Liver (tissue), 8 donors: ENCODE measurements at regions not wholly inside any gene's neighbourhood (a gene's known extent, or its start where the extent isn't known, plus 50 kb on each side); places are given as distances from the start of the nearest gene placed in this dataset.

ENCODE experiments used
- DNase-seq: peaks from one replicate; pipeline ENCODE4 v3.0.0-alpha.2; 2017; ENCODE audit warnings: low spot score
- H3K27ac ChIP-seq, 2 donors: one replicate each; pipeline ENCODE4 v1.7.0; 2013; ENCODE audit warnings: inconsistent platforms in 2 of 2, low read length in 2 of 2, control low read depth in 1 of 2, low read depth in 1 of 2, mild to moderate bottlenecking in 1 of 2
- H3K27me3 ChIP-seq, 4 donors: one replicate each; pipeline versions ENCODE4 v1.6.1 to v1.7.0; 2013; ENCODE audit warnings: low read length in 3 of 4, inconsistent platforms in 1 of 4, mild to moderate bottlenecking in 1 of 4, moderate library complexity in 1 of 4; ENCODE audit not compliant: control insufficient read depth in 4 of 4, insufficient read depth in 4 of 4
- H3K36me3 ChIP-seq, 4 donors: one replicate each; pipeline versions ENCODE4 v1.6.1 to v1.7.0; 2013; ENCODE audit warnings: low read length in 3 of 4, mild to moderate bottlenecking in 3 of 4, low read depth in 1 of 4, moderate library complexity in 1 of 4; ENCODE audit not compliant: control insufficient read depth in 4 of 4, insufficient read depth in 3 of 4
- H3K4me1 ChIP-seq, 4 donors: one replicate each; pipeline versions ENCODE4 v1.6.1 to v1.7.0; 2013; ENCODE audit warnings: low read length in 3 of 4, mild to moderate bottlenecking in 3 of 4, moderate library complexity in 1 of 4; ENCODE audit not compliant: control insufficient read depth in 4 of 4, insufficient read depth in 4 of 4
- H3K4me3 ChIP-seq, 3 donors: one replicate each; pipeline versions ENCODE4 v1.6.1 to v1.7.0; 2013; ENCODE audit warnings: low read length in 3 of 3, control low read depth in 1 of 3, low read depth in 1 of 3, mild to moderate bottlenecking in 1 of 3
- H3K9ac ChIP-seq, 2 donors: one replicate each; pipeline ENCODE4 v1.7.0; 2013; ENCODE audit warnings: low read length in 2 of 2, mild to moderate bottlenecking in 2 of 2, moderate library complexity in 2 of 2, control low read depth in 1 of 2, low read depth in 1 of 2
- H3K9me3 ChIP-seq, 4 donors: one replicate each; pipeline versions ENCODE4 v1.6.1 to v1.7.0; 2013; ENCODE audit warnings: low read length in 3 of 4; ENCODE audit not compliant: control insufficient read depth in 4 of 4
- ATF3 ChIP-seq: IDR thresholded peaks from 2 replicates; pipeline ENCODE4 v1.6.1; 2016; ENCODE audit warnings: antibody characterized with exemption
- CTCF ChIP-seq: fragments of 150-350 bp; IDR thresholded peaks from 2 replicates; pipeline ENCODE4 v1.5.1; 2017; ENCODE audit warnings: improper control_type of control experiment, low read depth, low read length; ENCODE audit not compliant: missing input control
- EGR1 ChIP-seq, 2 donors: IDR thresholded peaks; 2 replicates each; pipeline ENCODE4 v1.6.1; 2016 to 2018; ENCODE audit warnings: antibody characterized with exemption in 2 of 2, low read depth in 2 of 2
- FOXA1 ChIP-seq: IDR thresholded peaks from 2 replicates; pipeline ENCODE4 v1.6.1; 2016; ENCODE audit warnings: antibody characterized with exemption
- FOXA2 ChIP-seq: IDR thresholded peaks from 2 replicates; pipeline ENCODE4 v1.6.1; 2016; ENCODE audit warnings: antibody characterized with exemption
- GABPA ChIP-seq, 2 donors: IDR thresholded peaks in 1 of 2; conservative IDR thresholded peaks in 1 of 2; 2 replicates each; pipeline ENCODE4 v1.6.1; 2016; ENCODE audit warnings: antibody characterized with exemption in 2 of 2, mild to moderate bottlenecking in 1 of 2, moderate library complexity in 1 of 2
- HNF4A ChIP-seq, 2 donors: conservative IDR thresholded peaks; 2 replicates each; pipeline ENCODE4 v1.6.1; 2016; ENCODE audit warnings: antibody characterized with exemption in 2 of 2, mild to moderate bottlenecking in 2 of 2
- HNF4G ChIP-seq: IDR thresholded peaks from 2 replicates; pipeline ENCODE4 v1.6.1; 2016; ENCODE audit warnings: antibody characterized with exemption
- JUND ChIP-seq, 2 donors: IDR thresholded peaks; 2 replicates each; pipeline ENCODE4 v1.6.1; 2016; ENCODE audit warnings: antibody characterized with exemption in 2 of 2
- MAX ChIP-seq: IDR thresholded peaks from 2 replicates; pipeline ENCODE4 v1.6.1; 2016; ENCODE audit warnings: antibody characterized with exemption
- NR2F2 ChIP-seq: IDR thresholded peaks from 2 replicates; pipeline ENCODE4 v1.6.1; 2016; ENCODE audit warnings: antibody characterized with exemption
- RAD21 ChIP-seq, 2 donors: IDR thresholded peaks; 2 replicates each; pipeline ENCODE4 v1.6.1; 2016; ENCODE audit warnings: antibody characterized with exemption in 2 of 2, mild to moderate bottlenecking in 2 of 2
- RXRA ChIP-seq, 2 donors: IDR thresholded peaks; 2 replicates each; pipeline ENCODE4 v1.6.1; 2017 to 2018; ENCODE audit warnings: antibody characterized with exemption in 2 of 2, mild to moderate bottlenecking in 1 of 2
- SP1 ChIP-seq: IDR thresholded peaks from 2 replicates; pipeline ENCODE4 v1.6.1; 2018; ENCODE audit warnings: antibody characterized with exemption, mild to moderate bottlenecking
- TAF1 ChIP-seq: conservative IDR thresholded peaks from 2 replicates; pipeline ENCODE4 v1.6.1; 2016; ENCODE audit warnings: antibody characterized with exemption, mild to moderate bottlenecking
- YY1 ChIP-seq: IDR thresholded peaks from 2 replicates; pipeline ENCODE4 v1.6.1; 2016; ENCODE audit warnings: antibody characterized with exemption, mild to moderate bottlenecking
- ZBTB33 ChIP-seq: IDR thresholded peaks from 2 replicates; pipeline ENCODE4 v1.6.1; 2016; ENCODE audit warnings: antibody characterized with exemption
- WGBS: extraction: QIAGEN DNeasy Blood & Tissue Kit; methylation state at CpG from one replicate; pipeline ENCODE4 v1.1.7; 2013; 5-methylcytosine and 5-hydroxymethylcytosine counted together
- donor health status: healthy.
- donor health status: healthy.
- donor health status: healthy.
- donor health status: healthy.
- donor health status: healthy.

GRCh38 chr10:100660365-100660764, 85.0 kb upstream of the PAX2 start:
- peaks cover 0 to 4% (median under 1%) of the 10 kb centered on the region in 4 donors for H3K4me1 ChIP-seq
- no peaks in the 10 kb centered on the region for H3K9me3 ChIP-seq
- no peak for TF ChIP-seq RXRA (IDR thresholded peaks at IDR 0.05)
- no peak for TF ChIP-seq TAF1
- no peak for TF ChIP-seq FOXA1
- no peak for TF ChIP-seq YY1
- TF ChIP-seq MAX: no peak
- TF ChIP-seq SP1: no peak
- TF ChIP-seq HNF4A (conservative IDR thresholded peaks at IDR 0.05): no peak
- H3K9ac ChIP-seq: no peak overlapping the region
- 31% methylated on average over 6 of the region's 6 CpGs for WGBS
- H3K36me3 ChIP-seq: no peaks in the 10 kb centered on the region
- peaks cover 4 to 31% (median 19%) of the 10 kb centered on the region in 4 donors for H3K27me3 ChIP-seq
- H3K4me3 ChIP-seq: no peak overlapping the region
- no peak for DNase-seq
- H3K27ac ChIP-seq: no peak overlapping the region

GRCh38 chr10:100660945-100661344, 84.4 kb upstream of the PAX2 start:
- WGBS: 40% methylated on average over 3 of the region's 3 CpGs
- H3K4me3 ChIP-seq: no peak overlapping the region
- TF ChIP-seq JUND (IDR thresholded peaks at IDR 0.05): no peak
- TF ChIP-seq HNF4G: no peak
- peaks cover 4 to 31% (median 18%) of the 10 kb centered on the region in 4 donors for H3K27me3 ChIP-seq
- no peak overlapping the region for H3K27ac ChIP-seq
- no peaks in the 10 kb centered on the region for H3K36me3 ChIP-seq
- no peak overlapping the region for H3K9ac ChIP-seq
- DNase-seq: no peak
- peaks cover 0 to 2% (median under 1%) of the 10 kb centered on the region in 4 donors for H3K4me1 ChIP-seq
- no peaks in the 10 kb centered on the region for H3K9me3 ChIP-seq

- TF ChIP-seq MAX (no peak), ZBTB33 (no peak), EGR1 (IDR thresholded peaks at IDR 0.05; ENCODE audit: low read depth in 2 of 2) (no peak), RXRA (IDR thresholded peaks at IDR 0.05) (no peak), FOXA1 (no peak), NR2F2 (no peak)
- peaks cover 1 to 31% (median 17%) of the 10 kb centered on the region in 4 donors for H3K27me3 ChIP-seq
- H3K9ac ChIP-seq: no peak overlapping the region
- H3K9me3 ChIP-seq: no peaks in the 10 kb centered on the region
- no peak overlapping the region for H3K27ac ChIP-seq
- 49% methylated on average over 13 of the region's 13 CpGs for WGBS
- H3K36me3 ChIP-seq: no peaks in the 10 kb centered on the region
- H3K4me3 ChIP-seq: no peak overlapping the region
- no peaks in the 10 kb centered on the region for H3K4me1 ChIP-seq
- DNase-seq: no peak
Measured at GRCh38 chr10:100661520-100661919, 83.9 kb upstream of the PAX2 start.

GRCh38 chr10:100662067-100662466, 83.3 kb upstream of the PAX2 start:
- Histone ChIP-seq H3K4me1 (no peaks in the 10 kb centered on the region), H3K36me3 (no peaks in the 10 kb centered on the region), H3K9ac (no peak overlapping the region), H3K4me3 (no peak overlapping the region), H3K9me3 (no peaks in the 10 kb centered on the region), H3K27ac (no peak overlapping the region), H3K27me3 (peaks cover 0 to 29% (median 15%) of the 10 kb centered on the region in 4 donors)
- 71% methylated on average over 7 of the region's 7 CpGs for WGBS
- no peak for DNase-seq
- TF ChIP-seq MAX: no peak
- no peak for TF ChIP-seq TAF1
- TF ChIP-seq HNF4A (conservative IDR thresholded peaks at IDR 0.05): no peak
- TF ChIP-seq SP1: no peak
- no peak for TF ChIP-seq FOXA2
- TF ChIP-seq RAD21 (IDR thresholded peaks at IDR 0.05): no peak
- TF ChIP-seq EGR1 (IDR thresholded peaks at IDR 0.05; ENCODE audit: low read depth in 2 of 2): no peak
- TF ChIP-seq GABPA (IDR thresholded peaks at IDR 0.05 in 1 of 2, conservative IDR thresholded peaks at IDR 0.05 in 1 of 2): no peak
- no peak for TF ChIP-seq ATF3
- TF ChIP-seq CTCF: no peak
- no peak for TF ChIP-seq YY1
- no peak for TF ChIP-seq ZBTB33
